ENCODE measurements at regions not wholly inside any gene's neighbourhood (a gene's known extent, or its start where the extent isn't known, plus 50 kb on each side); places are given as distances from the start of the nearest gene placed in this dataset.

- no peaks in the 10 kb centered on the region for H3K4me1 ChIP-seq (ENCODE audit: control insufficient read depth in 2 of 2, insufficient read depth in 2 of 2, low read length in 2 of 2)
- no peak overlapping the region for H3K4me3 Mint-ChIP-seq
- intact Hi-C loops (cut with micrococcal nuclease): no loop called here
- H3K4me1 Mint-ChIP-seq: no peaks in the 10 kb centered on the region
- H3K27ac ChIP-seq (ENCODE audit: low read depth, low read length): no peak overlapping the region
- H3K36me3 ChIP-seq (ENCODE audit: control insufficient read depth in 2 of 3, insufficient read depth in 3 of 3, low read length in 3 of 3): no peaks in the 10 kb centered on the region
- DNase-seq (no peak), ATAC-seq (no peak)
- peaks cover 0 to 9% (median 4%) of the 10 kb centered on the region in 5 donors for H3K27me3 Mint-ChIP-seq
- no peak overlapping the region for H3K27ac Mint-ChIP-seq
- H3K27me3 ChIP-seq (ENCODE audit: control insufficient read depth in 2 of 2, insufficient read depth in 2 of 2, low read length in 2 of 2): no peaks in the 10 kb centered on the region
- H3K4me3 ChIP-seq (ENCODE audit: low read length): no peak overlapping the region
- H3K36me3 Mint-ChIP-seq: no peaks in the 10 kb centered on the region
- ChIA-PET POLR2A (no interaction called here), CTCF (no interaction called here)
- no peaks in the 10 kb centered on the region for H3K9me3 ChIP-seq (ENCODE audit: control insufficient read depth in 2 of 3, low read length in 3 of 3)
- H3K9me3 Mint-ChIP-seq: no peaks in the 10 kb centered on the region
These were observed 308.8 kb downstream of the MAP2K6 start for GRCh38 chr17:69723316-69723715.

GRCh38 chr17:69723741-69724140, 309.2 kb downstream of the MAP2K6 start:
- Mint-ChIP-seq H3K27me3 (peaks cover 0 to 9% (median 4%) of the 10 kb centered on the region in 5 donors), H3K9me3 (no peaks in the 10 kb centered on the region), H3K4me1 (no peaks in the 10 kb centered on the region), H3K27ac (no peak overlapping the region), H3K4me3 (no peak overlapping the region), H3K36me3 (no peaks in the 10 kb centered on the region)
- no peaks in the 10 kb centered on the region for H3K4me1 ChIP-seq (ENCODE audit: control insufficient read depth in 2 of 2, insufficient read depth in 2 of 2, low read length in 2 of 2)
- H3K4me3 ChIP-seq (ENCODE audit: low read length): no peak overlapping the region
- no peaks in the 10 kb centered on the region for H3K27me3 ChIP-seq (ENCODE audit: control insufficient read depth in 2 of 2, insufficient read depth in 2 of 2, low read length in 2 of 2)
- no peak for DNase-seq
- POLR2A ChIA-PET: no interaction called here
- intact Hi-C loops (cut with micrococcal nuclease): no loop called here
- no peaks in the 10 kb centered on the region for H3K36me3 ChIP-seq (ENCODE audit: control insufficient read depth in 2 of 3, insufficient read depth in 3 of 3, low read length in 3 of 3)
- H3K9me3 ChIP-seq (ENCODE audit: control insufficient read depth in 2 of 3, low read length in 3 of 3): no peaks in the 10 kb centered on the region
- CTCF ChIA-PET: no interaction called here
- no peak for ATAC-seq
- H3K27ac ChIP-seq (ENCODE audit: low read depth, low read length): no peak overlapping the region

GRCh38 chr17:69724238-69724637, 309.7 kb downstream of the MAP2K6 start:
- H3K4me1 Mint-ChIP-seq: no peaks in the 10 kb centered on the region
- H3K9me3 Mint-ChIP-seq: no peaks in the 10 kb centered on the region

GRCh38 chr17:69725146-69725545, 310.6 kb downstream of the MAP2K6 start:
- Mint-ChIP-seq H3K27me3 (peaks cover 0 to 9% (median 4%) of the 10 kb centered on the region in 5 donors), H3K4me1 (peaks cover 0 to 2% (median 0%) of the 10 kb centered on the region in 7 donors), H3K9me3 (no peaks in the 10 kb centered on the region), H3K27ac (no peak overlapping the region), H3K4me3 (no peak overlapping the region), H3K36me3 (no peaks in the 10 kb centered on the region)
- ATAC-seq: no peak
- Histone ChIP-seq H3K9me3 (ENCODE audit: control insufficient read depth in 2 of 3, low read length in 3 of 3) (no peaks in the 10 kb centered on the region), H3K4me1 (ENCODE audit: control insufficient read depth in 2 of 2, insufficient read depth in 2 of 2, low read length in 2 of 2) (no peaks in the 10 kb centered on the region), H3K4me3 (ENCODE audit: low read length) (no peak overlapping the region), H3K27ac (ENCODE audit: low read depth, low read length) (no peak overlapping the region), H3K36me3 (ENCODE audit: control insufficient read depth in 2 of 3, insufficient read depth in 3 of 3, low read length in 3 of 3) (no peaks in the 10 kb centered on the region), H3K27me3 (ENCODE audit: control insufficient read depth in 2 of 2, insufficient read depth in 2 of 2, low read length in 2 of 2) (no peaks in the 10 kb centered on the region)
- ChIA-PET CTCF (no interaction called here), POLR2A (no interaction called here)
- DNase-seq: no peak
- intact Hi-C loops (cut with micrococcal nuclease): no loop called here

More at GRCh38 chr17:69724238-69724637, 309.7 kb downstream of the MAP2K6 start:
- H3K36me3 Mint-ChIP-seq: no peaks in the 10 kb centered on the region
- H3K27ac Mint-ChIP-seq: no peak overlapping the region
- Histone ChIP-seq H3K4me3 (ENCODE audit: low read length) (no peak overlapping the region), H3K4me1 (ENCODE audit: control insufficient read depth in 2 of 2, insufficient read depth in 2 of 2, low read length in 2 of 2) (no peaks in the 10 kb centered on the region), H3K27me3 (ENCODE audit: control insufficient read depth in 2 of 2, insufficient read depth in 2 of 2, low read length in 2 of 2) (no peaks in the 10 kb centered on the region), H3K9me3 (ENCODE audit: control insufficient read depth in 2 of 3, low read length in 3 of 3) (no peaks in the 10 kb centered on the region), H3K36me3 (ENCODE audit: control insufficient read depth in 2 of 3, insufficient read depth in 3 of 3, low read length in 3 of 3) (no peaks in the 10 kb centered on the region), H3K27ac (ENCODE audit: low read depth, low read length) (no peak overlapping the region)
- H3K4me3 Mint-ChIP-seq: no peak overlapping the region
- peaks cover 0 to 9% (median 4%) of the 10 kb centered on the region in 5 donors for H3K27me3 Mint-ChIP-seq
- ATAC-seq: no peak
- no peak for DNase-seq
- intact Hi-C loops (cut with micrococcal nuclease): no loop called here
- CTCF ChIA-PET: no interaction called here
- POLR2A ChIA-PET: no interaction called here

- ChIA-PET CTCF (no interaction called here), POLR2A (no interaction called here)
- no peaks in the 10 kb centered on the region for H3K9me3 ChIP-seq (ENCODE audit: control insufficient read depth in 2 of 3, low read length in 3 of 3)
- intact Hi-C loops (cut with micrococcal nuclease): no loop called here
- Mint-ChIP-seq H3K36me3 (no peaks in the 10 kb centered on the region), H3K9me3 (peaks cover 0 to 3% (median 0%) of the 10 kb centered on the region in 11 donors), H3K4me3 (no peak overlapping the region), H3K27ac (no peak overlapping the region), H3K4me1 (peaks cover 0 to 5% (median 0%) of the 10 kb centered on the region in 7 donors), H3K27me3 (peaks cover 0 to 14% (median 8%) of the 10 kb centered on the region in 5 donors)
- H3K36me3 ChIP-seq (ENCODE audit: control insufficient read depth in 2 of 3, insufficient read depth in 3 of 3, low read length in 3 of 3): no peaks in the 10 kb centered on the region
- H3K27ac ChIP-seq (ENCODE audit: low read depth, low read length): no peak overlapping the region
- no peak overlapping the region for H3K4me3 ChIP-seq (ENCODE audit: low read length)
- no peak for DNase-seq
- no peaks in the 10 kb centered on the region for H3K27me3 ChIP-seq (ENCODE audit: control insufficient read depth in 2 of 2, insufficient read depth in 2 of 2, low read length in 2 of 2)
- no peak for ATAC-seq
- H3K4me1 ChIP-seq (ENCODE audit: control insufficient read depth in 2 of 2, insufficient read depth in 2 of 2, low read length in 2 of 2): no peaks in the 10 kb centered on the region
These were observed 314.3 kb downstream of the MAP2K6 start for GRCh38 chr17:69728816-69729215.

- Mint-ChIP-seq H3K4me3 (no peak overlapping the region), H3K27ac (no peak overlapping the region), H3K4me1 (peaks cover 0 to 5% (median 0%) of the 10 kb centered on the region in 7 donors), H3K27me3 (peaks cover 0 to 12% (median 8%) of the 10 kb centered on the region in 5 donors), H3K9me3 (peaks cover 0 to 4% (median 0%) of the 10 kb centered on the region in 11 donors), H3K36me3 (no peaks in the 10 kb centered on the region)
- Histone ChIP-seq H3K27ac (ENCODE audit: low read depth, low read length) (no peak overlapping the region), H3K36me3 (ENCODE audit: control insufficient read depth in 2 of 3, insufficient read depth in 3 of 3, low read length in 3 of 3) (no peaks in the 10 kb centered on the region), H3K9me3 (ENCODE audit: control insufficient read depth in 2 of 3, low read length in 3 of 3) (no peaks in the 10 kb centered on the region), H3K27me3 (ENCODE audit: control insufficient read depth in 2 of 2, insufficient read depth in 2 of 2, low read length in 2 of 2) (no peaks in the 10 kb centered on the region), H3K4me3 (ENCODE audit: low read length) (no peak overlapping the region), H3K4me1 (ENCODE audit: control insufficient read depth in 2 of 2, insufficient read depth in 2 of 2, low read length in 2 of 2) (no peaks in the 10 kb centered on the region)
- ChIA-PET POLR2A (no interaction called here), CTCF (no interaction called here)
- ATAC-seq (no peak), DNase-seq (no peak)
- intact Hi-C loops (cut with micrococcal nuclease): loop anchor here in 1 of 2 donors (10.0 kb wide), 1 partner anchor 415 kb away; no protein-coding TSS in a partner anchor
These were observed 315.4 kb downstream of the MAP2K6 start for GRCh38 chr17:69729944-69730343.

- H3K9me3 ChIP-seq (ENCODE audit: control insufficient read depth in 2 of 3, low read length in 3 of 3): no peaks in the 10 kb centered on the region
- no peaks in the 10 kb centered on the region for H3K36me3 ChIP-seq (ENCODE audit: control insufficient read depth in 2 of 3, insufficient read depth in 3 of 3, low read length in 3 of 3)
- intact Hi-C loops (cut with micrococcal nuclease): loop anchor here in 1 of 2 donors (10.0 kb wide), 1 partner anchor 412 kb away; no protein-coding TSS in a partner anchor
- no peaks in the 10 kb centered on the region for H3K4me1 ChIP-seq (ENCODE audit: control insufficient read depth in 2 of 2, insufficient read depth in 2 of 2, low read length in 2 of 2)
- Mint-ChIP-seq H3K4me3 (no peak overlapping the region), H3K9me3 (peaks cover 0 to 13% (median 2%) of the 10 kb centered on the region in 11 donors), H3K27ac (no peak overlapping the region), H3K4me1 (peaks cover 0 to 12% (median 0%) of the 10 kb centered on the region in 7 donors), H3K27me3 (peaks cover 0 to 6% (median 0%) of the 10 kb centered on the region in 5 donors), H3K36me3 (peaks cover 0 to 13% (median 0%) of the 10 kb centered on the region in 5 donors)
- H3K27ac ChIP-seq (ENCODE audit: low read depth, low read length): no peak overlapping the region
- H3K27me3 ChIP-seq (ENCODE audit: control insufficient read depth in 2 of 2, insufficient read depth in 2 of 2, low read length in 2 of 2): no peaks in the 10 kb centered on the region
- CTCF ChIA-PET: no interaction called here
- POLR2A ChIA-PET: no interaction called here
- no peak for DNase-seq
- ATAC-seq: no peak
- no peak overlapping the region for H3K4me3 ChIP-seq (ENCODE audit: low read length)
These were observed 317.9 kb downstream of the MAP2K6 start for GRCh38 chr17:69732272-69732918.

Measured in naive thymus-derived CD4-positive, alpha-beta T cell (primary cell).